OCI-LY1 (cell line): ENCODE measurements at regions not wholly inside any gene's neighbourhood (a gene's known extent, or its start where the extent isn't known, plus 50 kb on each side); places are given as distances from the start of the nearest gene placed in this dataset.

Experiments
- CTCF ChIP-seq: fragments of 200-600 bp; sonication (generic), shearing (Covaris generic); IDR thresholded peaks from 2 replicates; pipeline ENCODE4 v1.5.1; 2017; ENCODE audit warnings: mild to moderate bottlenecking, antibody characterized with exemption, low read length, moderate library complexity, mixed read lengths
- EZH2 ChIP-seq: fragments of 200-600 bp; sonication (generic), shearing (Covaris generic); IDR thresholded peaks from 2 replicates; pipeline ENCODE4 v1.8.0; 2017; ENCODE audit warnings: borderline replicate concordance, mixed run types, mild to moderate bottlenecking, antibody characterized with exemption, low read length, moderate library complexity, mixed read lengths

GRCh38 chr17:6257336-6257735 lies 177.6 kb downstream of the AIPL1 start:
- TF ChIP-seq EZH2, result no peak
- TF ChIP-seq CTCF, result no peak
